Testis (tissue), 2 donors: ENCODE measurements at regions not wholly inside any gene's neighbourhood (a gene's known extent, or its start where the extent isn't known, plus 50 kb on each side); places are given as distances from the start of the nearest gene placed in this dataset.

Experiments used
- CTCF ChIP-seq, 3 experiments: fragments of 450-650 bp in 2 of 3; fragments of 200-600 bp in 1 of 3; sonication (generic) in 1 of 3; IDR thresholded peaks; one replicate each; pipeline ENCODE4 v1.5.1; 2016 to 2019; ENCODE audit warnings: antibody characterized with exemption in 3 of 3, mild to moderate bottlenecking in 2 of 3, moderate library complexity in 1 of 3
- POLR2A ChIP-seq: fragments of 450-650 bp; IDR thresholded peaks from one replicate; pipeline ENCODE4 v1.6.1; 2017; ENCODE audit warnings: antibody characterized with exemption, mild to moderate bottlenecking, moderate library complexity

DNA sequence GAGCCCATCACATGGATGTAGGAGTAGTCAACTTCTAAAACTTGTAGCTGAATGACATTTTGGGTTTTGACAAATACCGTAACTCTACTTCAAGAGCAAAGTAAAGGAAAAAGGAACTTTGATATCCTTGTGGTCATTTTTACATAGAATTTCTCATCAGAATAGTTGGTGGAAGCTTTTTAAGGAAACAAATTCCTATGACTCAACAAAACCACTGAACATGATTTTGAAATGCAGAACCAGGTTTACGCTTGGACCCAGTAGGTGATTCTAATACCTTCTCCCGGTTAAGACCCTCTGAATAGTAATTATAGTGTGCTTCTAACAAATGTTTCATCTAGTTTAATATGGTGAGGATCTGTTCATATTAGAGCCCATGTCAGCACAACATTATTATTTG lies 307.8 kb downstream of the GPR37 start:
- TF ChIP-seq CTCF (IDR thresholded peaks at IDR 0.05): no peak
- TF ChIP-seq POLR2A: no peak
